H1 (cell line): ENCODE measurements at regions not wholly inside any gene's neighbourhood (a gene's known extent, or its start where the extent isn't known, plus 50 kb on each side); places are given as distances from the start of the nearest gene placed in this dataset.

Source experiments
- KDM1A ChIP-seq: fragments of 200-600, 300-600 bp; sonication (generic); IDR thresholded peaks from 2 replicates; pipeline ENCODE4 v1.7.1; 2016; ENCODE audit warnings: mild to moderate bottlenecking, low read length, borderline replicate concordance
- TBP ChIP-seq: IDR thresholded peaks from 2 replicates; pipeline ENCODE4 v1.6.1; 2011; ENCODE audit warnings: low read depth, low read length, improper control_type of control experiment
- TCF12 ChIP-seq: IDR thresholded peaks from 2 replicates; pipeline ENCODE4 v1.6.1; 2011; ENCODE audit warnings: low read depth, mild to moderate bottlenecking, low read length

DNA sequence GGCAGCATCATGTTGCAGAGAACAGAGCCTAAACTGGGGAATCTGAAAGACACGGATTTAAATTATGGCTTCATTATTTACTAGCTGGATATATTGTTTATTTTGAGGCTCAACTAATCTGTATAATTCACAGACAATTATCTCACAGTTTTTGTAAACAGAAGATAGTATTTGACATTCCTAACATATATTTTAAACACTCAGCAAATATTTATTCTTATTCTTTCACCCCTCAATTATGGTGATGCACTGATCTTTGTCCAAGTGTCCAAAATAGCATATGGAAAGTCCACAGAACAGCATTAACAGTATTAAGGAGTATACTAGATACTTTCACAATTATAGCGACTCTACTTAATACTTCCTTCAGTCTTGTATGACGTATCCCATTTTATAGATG, 257.0 kb downstream of the ADGRG6 start:
- TF ChIP-seq TBP: no peak
- no peak for TF ChIP-seq TCF12
- TF ChIP-seq KDM1A: no peak
